ENCODE measurements at regions not wholly inside any gene's neighbourhood (a gene's known extent, or its start where the extent isn't known, plus 50 kb on each side); places are given as distances from the start of the nearest gene placed in this dataset.

GRCh38 chr18:2466978-2467377, 104.3 kb downstream of the METTL4 start:
- TF ChIP-seq CTCF (IDR thresholded peaks at IDR 0.05): no peak
- Histone ChIP-seq H3K4me3 (no peak overlapping the region), H3K27ac (no peak overlapping the region)
- DNase-seq (ENCODE audit: low spot score): no peak

- no peak for DNase-seq (ENCODE audit: low spot score)
- no peak for TF ChIP-seq CTCF (IDR thresholded peaks at IDR 0.05)
- no peak overlapping the region for H3K4me3 ChIP-seq
- no peak overlapping the region for H3K27ac ChIP-seq
Observed at GRCh38 chr18:2468051-2468450, 103.3 kb downstream of the METTL4 start.

- DNase-seq (ENCODE audit: low spot score): no peak
- Histone ChIP-seq H3K27ac (no peak overlapping the region), H3K4me3 (no peak overlapping the region)
- TF ChIP-seq CTCF (IDR thresholded peaks at IDR 0.05): no peak
Observed at GRCh38 chr18:2471523-2471922, 99.8 kb downstream of the METTL4 start.

GRCh38 chr18:2478662-2479061, 92.6 kb downstream of the METTL4 start:
- Histone ChIP-seq H3K4me3 (no peak overlapping the region), H3K27ac (no peak overlapping the region)
- DNase-seq (ENCODE audit: low spot score): no peak
- no peak for TF ChIP-seq CTCF (IDR thresholded peaks at IDR 0.05)

- no peak overlapping the region for H3K27ac ChIP-seq
- DNase-seq (ENCODE audit: low spot score): no peak
- no peak for TF ChIP-seq CTCF (IDR thresholded peaks at IDR 0.05)
- no peak overlapping the region for H3K4me3 ChIP-seq
Observed at GRCh38 chr18:2480536-2480935, 90.8 kb downstream of the METTL4 start.

GRCh38 chr18:2482706-2483475, 88.4 kb downstream of the METTL4 start:
- H3K27ac ChIP-seq: no peak overlapping the region
- no peak for TF ChIP-seq CTCF (IDR thresholded peaks at IDR 0.05)
- no peak for DNase-seq (ENCODE audit: low spot score)
- no peak overlapping the region for H3K4me3 ChIP-seq

GRCh38 chr18:2485983-2486382, 85.3 kb downstream of the METTL4 start:
- no peak for TF ChIP-seq CTCF (IDR thresholded peaks at IDR 0.05)
- H3K27ac ChIP-seq: no peak overlapping the region

More at GRCh38 chr18:2485983-2486382, 85.3 kb downstream of the METTL4 start:
- DNase-seq (ENCODE audit: low spot score): no peak
- no peak overlapping the region for H3K4me3 ChIP-seq
